Fibroblast of skin of right biceps (primary cell): ENCODE measurements at regions not wholly inside any gene's neighbourhood (a gene's known extent, or its start where the extent isn't known, plus 50 kb on each side); places are given as distances from the start of the nearest gene placed in this dataset.
"Not testable (repeated sequence)": the region's sequence is repeated elsewhere in the genome, so short reads cannot be mapped to it uniquely, and the experiment has no call there.

Experiments
- DNase-seq: peaks from one replicate; pipeline ENCODE4 v3.0.0-alpha.2; 2013

DNA sequence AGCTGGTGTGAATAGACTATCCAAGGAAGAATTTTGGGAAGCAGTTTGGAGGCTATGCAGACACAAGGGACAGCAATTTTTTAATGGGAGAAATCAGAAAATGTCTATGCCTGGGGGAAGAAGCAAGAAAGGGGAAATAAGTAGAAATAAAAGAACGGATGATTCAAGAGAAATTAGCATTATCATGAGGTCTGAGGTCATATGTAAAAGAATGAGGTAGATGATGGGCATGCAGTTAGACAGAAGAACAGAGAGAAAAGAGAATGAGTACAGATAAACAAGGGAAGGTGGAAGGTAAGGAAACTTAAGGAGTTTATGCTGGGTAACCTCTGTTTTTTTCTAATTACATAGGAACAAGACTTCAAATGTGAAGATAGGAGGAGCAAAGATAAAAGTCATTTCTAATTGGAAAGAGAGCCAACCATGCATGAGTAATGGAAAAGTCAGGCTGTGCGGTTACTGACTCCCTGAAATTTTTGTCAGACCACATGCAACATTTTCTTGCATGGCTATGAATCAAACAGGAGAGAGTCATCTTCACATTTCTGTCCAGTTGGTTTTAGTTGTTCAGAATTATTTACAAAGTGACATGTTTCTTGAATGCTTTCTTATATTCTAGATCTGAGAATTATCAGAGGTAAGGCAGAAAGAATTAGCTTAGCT, 101.0 kb upstream of the PIK3R1 start:
- DNase-seq = peak; percentile 95

DNA sequence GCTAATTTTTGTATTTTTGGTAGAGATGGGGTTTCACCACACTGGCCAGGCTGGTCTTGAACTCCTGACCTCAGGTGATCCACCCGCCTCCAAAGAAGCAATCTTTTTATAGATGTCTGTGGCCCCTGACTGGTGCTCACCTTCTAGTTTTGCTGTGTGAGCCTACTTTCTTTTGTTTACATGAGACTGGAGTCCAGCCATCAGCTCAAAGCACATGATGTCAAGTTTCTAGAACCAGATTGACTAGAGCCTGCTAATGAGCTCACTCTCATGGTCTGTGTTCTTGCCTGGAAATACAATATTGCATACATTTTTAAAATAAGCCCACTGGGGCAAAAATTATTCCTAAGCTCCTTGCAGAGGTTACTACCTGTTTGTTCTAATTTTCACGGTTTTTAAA, 102.9 kb upstream of the PIK3R1 start:
- DNase-seq = no peak

DNA sequence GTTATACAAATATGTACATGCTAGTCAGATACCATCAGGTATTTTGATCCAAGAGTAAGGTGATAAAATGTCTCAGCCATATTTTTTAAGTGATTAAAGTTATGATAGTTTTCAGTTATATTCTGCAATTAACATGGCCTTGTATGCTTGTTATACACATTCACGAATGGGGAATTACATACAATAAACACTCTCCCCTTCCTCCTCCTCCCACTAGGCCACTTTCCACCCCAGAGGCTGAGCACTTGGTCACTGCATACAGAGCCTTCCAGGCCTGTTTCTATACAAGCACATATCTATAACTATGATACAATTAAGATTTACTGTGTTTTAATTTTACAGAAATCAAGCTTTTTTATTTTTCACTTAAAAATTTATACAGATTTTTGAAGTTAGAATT, 104.7 kb upstream of the PIK3R1 start:
- no peak for DNase-seq

DNA sequence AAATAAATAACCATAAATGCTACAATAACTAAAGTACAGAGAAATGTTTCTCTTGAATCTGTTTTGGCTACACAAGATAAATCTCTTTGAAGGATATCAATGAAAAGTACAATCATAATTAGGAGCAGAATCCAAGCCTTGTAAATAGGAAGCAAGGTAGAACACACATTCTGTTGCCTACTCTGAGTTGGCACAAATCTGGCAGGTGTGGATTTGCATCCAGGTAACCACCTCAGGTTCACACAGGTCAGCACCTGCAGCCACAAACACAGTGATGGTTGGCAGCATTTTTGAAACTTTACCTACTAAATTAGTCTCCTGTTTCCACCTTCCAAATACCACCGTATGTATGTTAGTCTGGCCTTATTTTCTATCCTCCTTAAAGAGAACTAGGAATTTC, 105.3 kb upstream of the PIK3R1 start:
- no peak for DNase-seq

DNA sequence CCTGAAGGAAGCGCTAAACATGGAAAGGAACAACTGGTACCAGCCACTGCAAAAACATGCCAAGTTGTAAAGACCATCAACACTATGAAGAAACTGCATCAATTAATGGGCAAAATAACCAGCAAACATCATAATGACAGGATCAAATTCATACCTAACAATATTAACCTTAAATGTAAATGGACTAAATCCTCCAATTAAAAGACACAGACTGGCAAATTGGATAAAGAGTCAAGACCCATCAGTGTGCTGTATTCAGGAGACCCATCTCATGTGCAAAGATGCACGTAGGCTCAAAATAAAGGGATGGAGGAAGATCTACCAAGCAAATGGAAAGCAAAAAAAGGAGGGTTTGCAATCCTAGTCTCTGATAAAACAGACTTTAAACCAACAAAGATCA, 111.3 kb upstream of the PIK3R1 start:
- DNase-seq = not testable (repeated sequence)

DNA sequence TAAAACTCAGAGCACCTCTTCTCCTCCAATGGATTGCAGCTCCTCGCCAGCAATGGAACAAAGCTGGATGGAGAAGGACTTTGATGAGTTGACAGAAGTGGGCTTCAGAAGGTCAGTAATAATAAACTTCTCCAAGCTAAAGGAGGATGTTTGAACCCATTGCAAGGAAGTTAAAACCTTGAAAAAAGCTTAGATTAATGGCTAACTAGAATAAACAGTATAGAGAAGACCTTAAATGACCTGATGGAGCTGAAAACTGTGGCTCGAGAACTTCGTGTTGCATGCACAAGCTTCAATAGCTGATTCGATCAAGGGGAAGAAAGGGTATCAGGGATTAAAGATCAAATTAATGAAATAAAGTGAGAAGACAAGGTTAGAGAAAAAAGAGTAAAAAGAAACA, 112.3 kb upstream of the PIK3R1 start:
- DNase-seq = not testable (repeated sequence)

DNA sequence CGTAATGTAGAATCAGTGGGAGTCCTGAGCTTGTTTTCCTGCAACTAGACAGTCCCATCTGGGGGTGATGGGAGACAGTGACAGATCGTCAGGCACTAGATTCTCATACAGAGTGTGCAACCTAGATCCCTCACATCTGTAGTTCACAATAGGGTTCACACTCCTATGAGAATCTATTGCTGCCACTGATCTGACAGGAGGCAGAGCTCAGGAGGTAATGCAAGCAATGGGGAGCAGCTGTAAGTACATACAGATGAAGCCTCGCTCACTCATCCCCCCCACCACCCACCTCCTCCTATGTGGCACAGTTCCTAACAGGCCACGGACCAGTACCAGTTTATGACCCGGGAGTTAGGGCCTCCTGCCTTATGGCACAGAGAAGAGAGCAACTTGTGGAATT, 116.2 kb upstream of the PIK3R1 start:
- no peak for DNase-seq

DNA sequence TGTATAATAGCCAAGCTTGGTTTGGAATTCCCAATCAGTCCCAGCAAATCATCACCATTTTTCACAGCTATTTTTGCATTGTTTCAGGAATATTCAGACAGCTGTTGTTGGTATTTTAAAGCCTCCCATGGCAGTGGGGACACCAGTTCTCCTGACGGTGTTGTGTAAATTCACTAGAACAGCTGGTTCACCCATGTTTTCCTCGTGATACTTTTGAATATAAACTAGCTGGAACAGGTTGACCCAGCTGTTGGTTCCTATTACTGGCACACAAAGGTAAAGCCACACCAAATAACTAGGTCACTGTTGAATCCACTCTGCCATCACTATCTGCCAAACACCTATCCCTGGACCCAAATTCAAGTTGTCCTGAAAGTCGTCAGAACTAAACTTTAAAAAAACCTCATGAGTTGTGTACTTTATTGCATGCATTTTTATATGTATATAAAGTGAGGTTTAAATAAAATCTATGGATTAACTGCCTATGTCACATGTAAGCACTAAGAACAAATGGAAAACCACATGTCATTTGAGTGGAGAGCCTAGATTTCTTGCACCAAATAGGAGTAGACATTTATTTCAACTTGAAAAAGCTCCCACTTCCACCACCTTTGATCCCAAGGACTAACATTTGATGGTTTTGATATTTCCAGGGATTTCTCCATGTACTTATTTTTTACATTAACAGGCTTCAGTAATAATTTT, 121.9 kb upstream of the PIK3R1 start:
- DNase-seq = no peak

DNA sequence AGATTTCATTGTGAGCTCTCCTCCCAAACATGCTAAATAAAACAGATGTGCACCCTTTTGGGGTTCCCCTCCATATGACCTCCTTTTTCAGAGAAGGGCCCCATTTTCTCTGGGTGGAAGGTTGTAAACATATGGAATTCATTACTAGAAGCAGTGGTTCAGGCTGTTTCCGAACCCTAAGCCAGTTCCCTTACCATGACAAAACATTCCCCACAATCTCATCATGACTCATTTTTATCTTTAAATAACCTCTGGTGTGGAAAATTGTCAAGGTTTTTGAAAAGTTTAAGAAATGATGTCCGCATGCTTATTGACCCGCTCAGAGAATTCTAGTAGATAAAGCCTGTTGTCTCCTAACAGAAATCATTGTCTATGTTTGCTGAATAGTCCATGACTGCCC, 127.3 kb upstream of the PIK3R1 start:
- peak; percentile 93 for DNase-seq

DNA sequence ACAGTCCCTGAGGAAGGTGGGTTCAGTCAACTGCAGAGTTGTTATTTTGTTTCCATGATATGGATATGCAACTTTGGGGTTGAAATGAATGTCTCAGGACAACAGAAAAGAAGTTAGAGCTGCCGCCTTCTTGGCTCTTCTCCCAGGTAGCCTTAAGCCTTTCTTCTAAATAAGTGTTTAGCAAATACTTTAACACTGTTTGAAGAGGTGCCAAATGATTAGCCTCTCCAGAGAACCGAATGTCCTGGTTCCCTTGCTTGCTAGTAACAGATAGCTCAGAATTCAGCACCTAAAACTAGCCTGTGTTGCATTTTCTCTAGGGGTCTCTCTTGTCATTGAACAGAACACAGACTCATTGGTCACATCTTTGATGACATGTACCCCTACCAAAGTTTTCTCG, 127.7 kb upstream of the PIK3R1 start:
- DNase-seq = peak; percentile 35

DNA sequence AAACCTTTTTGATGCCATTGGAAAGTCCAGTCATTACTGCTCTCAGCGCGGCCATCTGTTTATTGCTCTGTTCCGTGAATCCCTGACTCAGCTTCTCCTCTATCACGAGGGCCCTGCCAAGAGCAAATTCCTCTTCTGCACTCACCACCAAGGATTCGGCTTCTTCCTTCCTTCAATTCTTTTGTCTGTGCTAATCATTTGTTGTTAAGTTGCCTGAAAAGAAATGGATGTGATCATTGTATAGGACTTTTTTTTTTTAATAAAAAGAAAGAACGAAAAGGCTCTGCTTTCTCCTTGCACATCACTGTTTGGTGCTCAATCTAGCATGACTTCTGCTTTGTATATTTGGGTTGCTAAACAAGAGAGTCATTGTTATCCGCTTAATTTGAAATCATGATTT, 128.7 kb upstream of the PIK3R1 start:
- DNase-seq = peak; percentile 89

DNA sequence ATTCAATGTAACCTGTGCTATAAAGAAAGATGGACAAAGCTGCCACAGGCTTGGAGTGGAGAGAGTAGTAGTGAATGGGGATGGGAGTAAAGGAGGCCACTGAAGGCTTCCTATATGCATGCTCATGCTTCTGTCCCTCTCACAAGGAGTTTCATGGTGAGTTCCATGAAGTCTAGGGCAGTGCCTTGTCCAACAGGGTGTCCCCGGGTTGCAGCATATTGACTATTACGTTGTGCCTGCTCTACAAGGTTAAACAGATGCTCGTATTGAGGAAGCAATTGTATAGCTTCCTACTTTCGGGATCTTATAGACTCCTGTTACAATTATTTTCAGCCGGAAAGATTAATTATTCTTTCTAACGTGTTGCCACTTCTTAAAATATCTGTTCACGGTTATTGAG, 129.1 kb upstream of the PIK3R1 start:
- DNase-seq = no peak

DNA sequence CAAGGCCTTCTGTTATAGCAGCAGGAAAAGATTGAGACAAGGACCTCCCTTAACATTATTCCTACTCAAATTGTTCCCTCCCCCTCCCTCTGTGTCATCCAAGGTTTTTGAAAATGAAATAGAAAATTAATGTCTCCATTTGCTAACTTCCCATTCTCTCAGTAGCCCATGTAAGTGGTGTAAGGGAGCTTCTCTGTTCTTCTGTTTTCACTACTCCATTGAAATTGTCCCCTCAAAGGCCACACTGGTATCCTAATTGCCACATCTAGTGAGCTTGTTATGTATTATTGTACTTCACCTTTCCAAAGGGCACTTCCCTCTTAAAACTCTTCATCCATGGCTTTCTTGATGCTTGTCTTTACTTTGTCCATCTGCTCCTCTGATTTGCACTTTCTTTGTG, 131.2 kb upstream of the PIK3R1 start:
- no peak for DNase-seq

DNA sequence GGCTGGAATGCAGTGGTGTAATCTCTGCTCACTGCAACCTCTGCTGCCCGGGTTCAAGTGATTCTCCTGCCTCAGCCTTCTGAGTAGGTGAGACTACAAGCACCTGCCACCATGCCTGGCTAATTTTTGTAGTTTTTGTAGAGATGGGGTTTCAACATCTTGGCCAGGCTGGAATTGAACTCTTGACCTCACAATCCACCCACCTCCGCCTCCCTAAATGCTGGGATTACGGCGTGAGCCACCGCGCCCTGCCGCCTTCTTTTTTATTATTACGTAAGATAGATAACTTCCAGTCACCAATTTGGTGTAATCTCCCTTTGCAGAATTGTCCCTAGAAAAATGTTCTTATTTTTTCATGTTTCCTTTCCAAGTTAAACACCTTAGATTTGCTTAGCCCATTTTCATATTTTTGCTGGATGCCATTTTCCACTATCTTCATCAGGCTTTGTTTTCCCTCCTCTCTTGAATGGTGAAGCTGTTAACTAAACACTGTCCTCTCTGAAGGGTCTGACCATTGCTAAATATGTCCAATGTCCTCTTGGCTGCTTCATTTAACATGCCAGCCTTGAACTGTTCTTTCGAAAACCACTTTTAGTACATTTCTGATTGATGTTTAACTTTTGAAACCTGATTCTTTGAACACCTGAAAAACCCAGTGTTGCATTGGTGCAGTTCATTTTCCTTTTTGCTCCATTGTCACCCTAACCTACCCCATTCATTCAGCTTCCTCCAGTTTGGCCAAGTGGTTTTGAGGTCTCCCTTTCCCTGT, 135.1 kb upstream of the PIK3R1 start:
- DNase-seq = no peak

DNA sequence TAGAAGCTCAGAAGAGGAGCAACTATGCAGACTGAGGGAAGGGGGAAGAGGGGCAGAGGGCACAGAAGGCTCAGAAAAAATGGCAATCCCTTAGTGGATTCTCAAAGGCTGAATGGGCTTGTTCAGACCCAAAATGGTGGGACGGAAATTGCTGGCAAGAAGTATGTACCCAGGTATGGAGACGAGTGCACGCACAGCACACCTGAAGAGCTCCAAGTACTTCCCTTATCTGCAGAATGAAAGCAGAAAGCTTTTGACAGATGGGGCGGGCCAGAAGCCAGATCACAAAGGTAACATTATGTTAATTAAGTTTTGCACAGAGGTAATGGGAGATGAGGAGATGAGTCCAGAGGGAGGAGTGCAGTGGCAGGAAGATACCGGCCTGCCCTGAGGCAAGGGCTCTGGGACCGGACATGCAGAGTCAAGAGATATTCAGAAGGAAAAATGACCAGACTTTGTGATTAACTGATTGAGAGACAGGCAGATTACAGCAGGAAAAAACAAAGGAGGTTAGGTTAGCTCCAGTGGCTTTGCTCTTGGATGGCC, 138.1 kb upstream of the PIK3R1 start:
- DNase-seq = no peak

DNA sequence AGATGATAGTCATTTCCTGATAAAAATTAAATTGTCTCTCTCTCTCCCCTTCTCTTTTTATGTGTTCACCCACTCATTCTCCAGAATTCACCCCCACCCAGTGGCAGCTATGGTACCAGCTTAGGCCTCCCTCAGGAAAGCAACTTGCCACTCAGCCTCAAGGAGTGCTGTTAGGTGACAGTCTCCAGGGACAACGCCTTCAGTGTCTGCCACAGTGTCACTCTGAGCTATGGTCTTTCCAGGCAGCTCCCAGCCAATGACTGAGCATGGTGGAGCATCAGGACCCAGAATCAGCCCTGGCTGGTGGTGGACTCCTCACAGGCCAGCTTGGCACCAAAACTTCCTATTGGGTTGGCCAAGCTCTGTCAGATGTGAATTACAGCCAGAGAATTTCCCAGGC, 140.9 kb upstream of the PIK3R1 start:
- no peak for DNase-seq

DNA sequence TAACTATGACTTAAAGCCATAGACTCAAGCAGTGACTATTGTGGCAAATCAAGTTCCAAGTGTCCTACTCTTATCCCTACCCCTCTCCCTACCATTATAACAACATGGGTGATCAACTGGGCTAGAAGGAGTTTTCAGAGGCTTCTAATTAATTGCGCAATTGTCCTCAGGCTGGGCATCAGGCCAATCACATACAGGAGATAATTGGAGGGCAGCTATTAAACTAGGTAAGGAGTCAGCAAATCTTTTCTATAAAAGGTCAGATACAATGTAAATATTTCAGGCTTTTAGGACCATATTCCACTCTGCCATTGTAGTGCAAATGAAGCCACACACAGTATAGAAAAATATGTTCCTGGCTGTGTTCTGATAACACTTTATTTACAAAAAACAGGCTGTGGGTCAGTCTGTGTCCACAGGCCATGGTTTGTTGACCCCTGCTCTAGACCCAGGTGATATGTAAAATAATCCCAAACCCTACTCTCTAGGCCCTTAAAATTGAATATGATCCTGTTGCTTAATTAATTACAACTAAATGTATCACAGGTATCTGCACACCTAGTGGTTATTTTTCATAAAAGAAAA, 141.4 kb upstream of the PIK3R1 start:
- DNase-seq = peak; percentile 38

DNA sequence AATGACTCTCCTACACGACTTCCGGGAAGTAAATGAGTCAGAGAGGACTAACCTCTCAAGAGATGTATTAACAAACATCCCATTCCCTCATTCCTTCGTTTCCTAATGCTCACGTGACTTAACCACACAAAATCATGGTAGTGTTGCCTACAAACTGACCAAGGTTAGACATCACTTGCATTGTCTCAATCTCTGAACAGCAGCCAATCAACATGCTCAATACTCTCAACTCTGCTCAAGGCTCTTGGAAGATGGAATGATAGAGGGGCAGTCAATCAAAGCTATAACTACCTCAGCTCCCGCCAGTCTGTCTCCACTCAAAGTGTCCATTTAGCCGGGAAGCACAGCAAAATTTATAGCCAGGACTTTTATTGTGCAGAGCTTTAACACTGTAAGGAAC, 143.8 kb upstream of the PIK3R1 start:
- peak; percentile 54 for DNase-seq

DNA sequence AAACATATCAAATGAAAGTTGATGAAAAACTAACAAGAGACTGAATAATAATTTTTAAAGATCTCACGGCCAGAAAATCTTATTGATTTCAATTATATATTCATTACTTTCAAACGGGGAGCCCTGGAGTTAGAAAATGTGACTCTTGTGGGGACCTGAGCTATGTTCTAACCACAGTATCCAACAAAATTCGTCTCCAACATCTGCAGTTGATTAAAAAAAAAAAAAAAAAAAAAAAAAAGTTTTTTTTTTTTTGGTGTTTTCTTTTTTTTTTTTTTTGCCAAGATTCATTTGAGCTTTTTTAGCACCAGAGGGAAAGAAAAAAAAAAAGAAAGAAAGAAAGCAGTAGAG, 144.3 kb upstream of the PIK3R1 start:
- DNase-seq = no peak

DNA sequence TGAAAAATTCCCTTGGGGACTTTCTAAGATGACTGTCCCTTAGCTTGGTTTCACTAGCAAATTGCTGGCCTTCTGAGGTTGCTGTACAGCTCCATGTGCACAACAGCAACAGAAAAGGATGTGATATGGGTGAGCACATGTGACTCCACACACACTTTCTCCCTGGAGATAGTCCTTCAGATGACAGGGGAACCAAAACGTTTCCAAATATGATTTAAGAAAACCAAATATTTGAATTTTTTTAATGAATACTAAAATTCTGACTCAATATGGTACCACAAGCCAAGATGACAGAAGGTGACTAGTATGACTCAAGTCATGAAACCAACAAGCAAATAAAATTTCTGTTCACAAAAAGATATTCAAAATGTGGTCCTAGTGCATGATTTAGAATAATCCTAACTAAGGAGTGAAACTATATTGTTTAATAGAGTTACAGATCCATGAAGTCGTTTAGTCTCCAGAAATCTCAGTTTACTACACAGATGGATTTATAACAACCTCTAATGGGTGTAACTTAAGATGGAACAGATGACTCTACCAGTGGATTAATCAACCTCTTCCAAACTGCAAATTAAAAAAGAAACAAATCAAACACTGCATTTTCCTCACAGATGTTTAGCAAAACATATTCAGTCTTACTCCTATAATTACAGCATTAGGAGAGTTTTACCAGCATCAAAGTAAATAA, 144.8 kb upstream of the PIK3R1 start:
- peak; percentile 38 for DNase-seq

DNA sequence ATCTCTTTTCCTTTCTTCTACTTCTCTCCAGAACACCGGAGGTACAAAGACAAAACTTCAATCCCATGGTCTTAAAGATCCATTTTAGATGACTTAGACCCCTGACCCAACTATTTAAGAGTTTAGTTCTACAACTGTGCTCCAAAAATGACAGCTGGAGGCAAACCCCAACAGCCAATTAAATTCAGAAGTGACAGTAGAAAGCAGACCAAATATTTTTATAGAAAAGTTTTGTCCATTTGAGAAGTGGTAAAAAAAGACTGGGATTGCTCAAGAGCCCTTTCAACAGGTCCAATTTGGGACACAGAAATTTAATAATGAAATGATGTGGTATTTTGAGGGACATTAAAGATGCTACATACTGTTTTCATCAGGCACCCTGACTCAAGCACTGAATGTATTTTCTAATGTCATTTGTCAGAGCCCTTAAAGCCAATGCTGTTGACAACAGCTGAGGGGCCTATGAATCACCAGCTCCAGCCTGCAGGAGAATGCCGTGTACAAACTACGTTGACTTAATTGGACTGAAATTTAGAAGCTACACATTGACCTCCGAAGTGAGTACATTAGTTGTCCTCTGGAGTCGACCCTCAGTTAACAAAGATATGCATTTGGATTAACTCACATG, 147.5 kb upstream of the PIK3R1 start:
- DNase-seq = peak; percentile 90

DNA sequence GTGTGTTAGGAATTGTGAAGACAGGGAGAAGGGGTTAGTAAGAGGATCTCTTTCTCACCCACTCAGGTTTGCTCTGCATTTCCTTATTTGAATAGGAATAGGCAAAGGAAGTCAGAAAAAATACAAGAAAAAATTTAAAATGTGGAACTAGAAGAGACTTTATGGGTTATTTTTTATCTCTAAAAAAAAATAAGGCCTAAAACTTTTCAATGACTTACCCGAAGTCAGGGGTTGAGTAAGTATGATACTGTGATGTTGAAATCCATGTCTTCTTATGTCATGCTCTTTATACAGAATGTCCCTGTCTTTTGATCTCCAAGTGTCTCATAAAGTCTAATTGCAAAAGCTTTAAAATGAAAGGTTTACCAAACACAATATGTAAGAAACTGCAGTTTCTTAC, 148.3 kb upstream of the PIK3R1 start:
- no peak for DNase-seq
